Caki2 (cell line): ENCODE measurements at regions not wholly inside any gene's neighbourhood (a gene's known extent, or its start where the extent isn't known, plus 50 kb on each side); places are given as distances from the start of the nearest gene placed in this dataset.
"Not testable (repeated sequence)": the region's sequence is repeated elsewhere in the genome, so short reads cannot be mapped to it uniquely, and the experiment has no call there.

Source experiments
- DNase-seq: peaks from one replicate; pipeline ENCODE4 v3.0.0-alpha.2; 2015; ENCODE audit warnings: low read depth
- in situ Hi-C: cut with HindIII; loops from 2 replicates; pipeline ENCODE4 v1.10.0; 2016; ENCODE audit warnings: low sequenced_read_pairs, low pct_unique_long_range_greater_than_20kb, mixed read lengths

- DNase-seq = peak; percentile 8
- in situ Hi-C loops = no loop called here
These were observed 345.8 kb upstream of the PPARGC1A start for GRCh38 chr4:24235618-24236017.

GRCh38 chr4:24234288-24234848 lies 344.5 kb upstream of the PPARGC1A start:
- in situ Hi-C loops = no loop called here
- no peak for DNase-seq

- in situ Hi-C loops = no loop called here
- DNase-seq = no peak
These were observed 341.1 kb upstream of the PPARGC1A start for GRCh38 chr4:24230955-24231354.

- in situ Hi-C loops = no loop called here
- no peak for DNase-seq
These were observed 340.1 kb upstream of the PPARGC1A start for GRCh38 chr4:24229978-24230377.

GRCh38 chr4:24228692-24229091 lies 338.8 kb upstream of the PPARGC1A start:
- in situ Hi-C loops = no loop called here
- no peak for DNase-seq

GRCh38 chr4:24226667-24227066 lies 336.8 kb upstream of the PPARGC1A start:
- in situ Hi-C loops = no loop called here
- DNase-seq = no peak

- DNase-seq = no peak
- in situ Hi-C loops = no loop called here
These were observed 336.2 kb upstream of the PPARGC1A start for GRCh38 chr4:24226023-24226422.

GRCh38 chr4:24224446-24224845 lies 334.6 kb upstream of the PPARGC1A start:
- DNase-seq = no peak
- in situ Hi-C loops = no loop called here

- DNase-seq = no peak
- in situ Hi-C loops = no loop called here
These were observed 329.4 kb upstream of the PPARGC1A start for GRCh38 chr4:24219209-24219608.

GRCh38 chr4:24218566-24218965 lies 328.7 kb upstream of the PPARGC1A start:
- no peak for DNase-seq
- in situ Hi-C loops = no loop called here

- no peak for DNase-seq
- in situ Hi-C loops = no loop called here
These were observed 324.9 kb upstream of the PPARGC1A start for GRCh38 chr4:24214796-24215195.

- in situ Hi-C loops = no loop called here
- DNase-seq = no peak
These were observed 324.1 kb upstream of the PPARGC1A start for GRCh38 chr4:24213961-24214360.

- in situ Hi-C loops = no loop called here
- no peak for DNase-seq
These were observed 322.8 kb upstream of the PPARGC1A start for GRCh38 chr4:24212642-24213041.

- in situ Hi-C loops = no loop called here
These were observed 322.0 kb upstream of the PPARGC1A start for GRCh38 chr4:24211856-24212255.

GRCh38 chr4:24210332-24210902 lies 320.6 kb upstream of the PPARGC1A start:
- in situ Hi-C loops = no loop called here

More at GRCh38 chr4:24211856-24212255, 322.0 kb upstream of the PPARGC1A start:
- no peak for DNase-seq

GRCh38 chr4:24209906-24210305 lies 320.1 kb upstream of the PPARGC1A start:
- in situ Hi-C loops = no loop called here
- no peak for DNase-seq

More at GRCh38 chr4:24210332-24210902, 320.6 kb upstream of the PPARGC1A start:
- DNase-seq = peak; percentile 47

GRCh38 chr4:24209131-24209530 lies 319.3 kb upstream of the PPARGC1A start:
- in situ Hi-C loops = no loop called here
- DNase-seq = no peak

- DNase-seq = no peak
- in situ Hi-C loops = no loop called here
These were observed 318.8 kb upstream of the PPARGC1A start for GRCh38 chr4:24208691-24209090.

- DNase-seq, in situ Hi-C loops: not testable (repeated sequence)
These were observed 314.9 kb upstream of the PPARGC1A start for GRCh38 chr4:24204708-24205107.

GRCh38 chr4:24203926-24204325 lies 314.1 kb upstream of the PPARGC1A start:
- no peak for DNase-seq
- in situ Hi-C loops = no loop called here
